Ovary (tissue), 3 donors: ENCODE measurements at regions not wholly inside any gene's neighbourhood (a gene's known extent, or its start where the extent isn't known, plus 50 kb on each side); places are given as distances from the start of the nearest gene placed in this dataset.

ENCODE experiments used
- EP300 ChIP-seq: sonication (generic); formaldehyde crosslinking; IDR thresholded peaks from one replicate; pipeline ENCODE4 v1.6.1; 2017; ENCODE audit warnings: antibody characterized with exemption
- TF ChIP-seq, protein P1 (sequence below), 3 donors: fragments of 450-650 bp in 2 of 3; fragments of 200-600 bp in 1 of 3; IDR thresholded peaks; one replicate each; pipeline versions ENCODE4 v1.5.1 to v1.8.0; 2016 to 2022; ENCODE audit warnings: antibody characterized with exemption in 3 of 3, mild to moderate bottlenecking in 1 of 3
- donor health status: DM: no; HTN: no; CAD: no.

DNA sequence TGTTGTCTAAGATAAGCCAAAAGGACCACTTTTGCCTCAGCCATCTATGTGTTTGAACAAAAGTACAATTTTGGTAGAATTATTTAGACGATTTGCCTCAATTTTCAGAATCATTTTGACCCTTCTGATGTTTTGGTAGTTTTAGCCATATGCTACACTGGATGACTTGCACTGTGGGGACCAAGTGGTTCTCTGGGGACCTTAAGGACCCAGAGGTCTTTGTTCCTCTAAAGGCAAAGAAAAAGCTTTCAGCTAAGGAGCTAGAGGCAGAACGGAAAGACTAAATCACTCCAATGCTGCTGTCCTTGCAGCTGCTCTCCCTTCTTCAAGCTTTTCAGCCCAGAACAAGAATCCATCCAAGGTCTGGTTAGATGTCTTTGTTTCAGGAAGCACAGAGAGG, 51.0 kb upstream of the APC start:
- TF ChIP-seq, protein P1, sequence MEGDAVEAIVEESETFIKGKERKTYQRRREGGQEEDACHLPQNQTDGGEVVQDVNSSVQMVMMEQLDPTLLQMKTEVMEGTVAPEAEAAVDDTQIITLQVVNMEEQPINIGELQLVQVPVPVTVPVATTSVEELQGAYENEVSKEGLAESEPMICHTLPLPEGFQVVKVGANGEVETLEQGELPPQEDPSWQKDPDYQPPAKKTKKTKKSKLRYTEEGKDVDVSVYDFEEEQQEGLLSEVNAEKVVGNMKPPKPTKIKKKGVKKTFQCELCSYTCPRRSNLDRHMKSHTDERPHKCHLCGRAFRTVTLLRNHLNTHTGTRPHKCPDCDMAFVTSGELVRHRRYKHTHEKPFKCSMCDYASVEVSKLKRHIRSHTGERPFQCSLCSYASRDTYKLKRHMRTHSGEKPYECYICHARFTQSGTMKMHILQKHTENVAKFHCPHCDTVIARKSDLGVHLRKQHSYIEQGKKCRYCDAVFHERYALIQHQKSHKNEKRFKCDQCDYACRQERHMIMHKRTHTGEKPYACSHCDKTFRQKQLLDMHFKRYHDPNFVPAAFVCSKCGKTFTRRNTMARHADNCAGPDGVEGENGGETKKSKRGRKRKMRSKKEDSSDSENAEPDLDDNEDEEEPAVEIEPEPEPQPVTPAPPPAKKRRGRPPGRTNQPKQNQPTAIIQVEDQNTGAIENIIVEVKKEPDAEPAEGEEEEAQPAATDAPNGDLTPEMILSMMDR (IDR thresholded peaks at IDR 0.05), result no peak
- TF ChIP-seq EP300, result no peak
